ENCODE measurements at regions not wholly inside any gene's neighbourhood (a gene's known extent, or its start where the extent isn't known, plus 50 kb on each side); places are given as distances from the start of the nearest gene placed in this dataset.

DNA sequence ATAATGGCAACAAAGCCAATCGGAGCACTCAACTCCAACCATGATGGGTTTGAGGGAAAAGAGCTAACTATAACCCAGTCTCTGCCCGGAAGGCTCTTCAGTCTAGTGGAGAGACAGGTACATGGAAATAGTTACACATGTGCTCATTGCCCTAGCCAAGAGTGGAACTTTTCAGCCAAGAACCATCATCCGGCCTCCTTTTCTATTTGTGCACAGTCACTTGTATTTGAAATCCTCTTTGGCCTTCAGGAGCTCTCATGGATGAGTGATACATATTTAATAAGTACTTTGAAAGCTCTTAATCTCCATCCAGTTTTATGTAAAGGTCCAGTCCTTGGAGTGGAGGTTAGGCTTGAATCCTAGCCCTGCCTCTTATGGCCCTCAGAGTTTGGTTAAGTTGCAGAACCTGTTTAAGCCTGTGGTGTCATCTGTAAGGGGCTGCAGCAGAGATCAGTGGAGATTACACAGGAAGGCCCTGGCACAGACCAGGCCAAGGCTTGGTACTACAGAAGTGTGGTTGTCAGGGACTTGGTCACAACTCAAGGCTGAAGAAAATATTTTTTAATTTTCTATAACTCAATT, 72.3 kb upstream of the SMLR1 start:
- TF ChIP-seq ZNF274 (IDR thresholded peaks at IDR 0.05; ENCODE audit: low read depth, low read length), result no peak
- H3K4me3 ChIP-seq (ENCODE audit: low read length), result no peak overlapping the region

DNA sequence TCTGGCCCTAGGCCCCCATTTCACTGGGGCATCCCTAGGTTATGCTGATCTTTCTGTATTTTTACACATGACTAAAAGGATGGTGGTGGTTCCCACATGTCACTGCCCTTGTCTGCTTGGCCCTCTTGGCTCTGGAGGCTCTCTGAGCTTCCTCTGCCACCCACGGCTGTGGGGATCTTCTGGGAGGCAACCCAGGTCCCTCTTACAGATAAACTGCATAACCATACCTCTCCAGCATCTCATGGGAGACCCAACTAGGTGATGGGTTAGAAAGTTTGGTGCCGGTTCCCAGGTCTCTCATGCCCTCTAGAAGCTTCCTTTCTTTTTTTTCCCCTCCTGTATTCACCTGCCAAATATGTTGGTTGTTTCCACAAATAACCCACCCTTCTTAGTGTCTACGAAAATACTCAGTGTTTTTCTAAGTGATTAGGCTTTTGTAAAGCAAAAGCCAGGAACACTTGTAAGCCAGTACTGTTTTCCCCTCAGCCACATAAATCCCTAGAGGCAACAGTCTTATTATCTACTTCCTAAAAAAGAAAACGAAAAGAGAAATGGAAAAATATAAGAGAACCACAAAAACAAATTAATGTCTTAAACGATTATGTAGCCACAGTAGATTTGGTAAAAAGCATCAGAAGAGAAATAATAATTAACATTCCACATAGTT, 71.7 kb upstream of the SMLR1 start:
- no peak for TF ChIP-seq ZNF274 (IDR thresholded peaks at IDR 0.05; ENCODE audit: low read depth, low read length)
- H3K4me3 ChIP-seq (ENCODE audit: low read length), result no peak overlapping the region

DNA sequence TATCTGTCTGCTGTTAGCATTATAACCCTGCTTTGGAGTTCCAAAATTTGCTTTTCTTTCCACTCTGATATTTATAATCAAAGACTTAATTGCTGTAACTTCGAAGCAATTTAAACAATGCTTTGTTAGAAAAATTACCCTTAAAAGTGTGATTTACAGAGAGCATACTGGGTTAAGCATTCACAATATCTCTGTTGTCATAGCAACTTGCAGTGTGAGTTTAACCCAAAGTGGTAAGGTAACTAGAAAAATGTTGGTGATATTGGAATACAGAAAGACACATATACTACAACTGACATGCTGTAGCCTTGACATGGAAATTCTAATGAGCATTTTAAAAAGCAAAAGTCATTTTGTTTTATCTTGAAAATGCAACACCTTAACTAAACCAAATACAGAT, 70.4 kb upstream of the SMLR1 start:
- TF ChIP-seq ZNF274 (IDR thresholded peaks at IDR 0.05; ENCODE audit: low read depth, low read length), result no peak
- H3K4me3 ChIP-seq (ENCODE audit: low read length), result no peak overlapping the region

DNA sequence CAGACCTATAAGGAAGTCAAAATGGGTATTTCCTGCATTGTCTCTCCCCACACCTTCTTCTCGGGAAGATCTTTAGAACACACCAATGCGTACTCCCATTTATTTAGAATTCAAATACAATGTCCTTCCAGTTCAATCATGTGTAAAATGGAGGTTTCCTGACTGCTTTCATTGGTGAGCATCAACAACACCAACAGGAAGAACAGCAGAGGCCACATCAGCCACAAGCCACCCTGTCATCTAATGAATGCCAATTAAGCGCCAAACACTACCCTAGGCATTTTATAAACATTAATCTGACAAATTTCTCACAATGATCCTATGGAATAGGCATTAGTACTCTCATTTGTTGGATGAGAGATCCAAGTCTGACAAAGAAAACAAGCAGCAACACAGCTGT, 68.4 kb upstream of the SMLR1 start:
- no peak for TF ChIP-seq ZNF274 (IDR thresholded peaks at IDR 0.05; ENCODE audit: low read depth, low read length)

GRCh38 chr6:130760006-130760405, 67.2 kb upstream of the SMLR1 start:
- TF ChIP-seq ZNF274 (IDR thresholded peaks at IDR 0.05; ENCODE audit: low read depth, low read length), result no peak
- no peak overlapping the region for H3K4me3 ChIP-seq (ENCODE audit: low read length)

More for the DNA sequence above, 68.4 kb upstream of the SMLR1 start:
- H3K4me3 ChIP-seq (ENCODE audit: low read length), result no peak overlapping the region

DNA sequence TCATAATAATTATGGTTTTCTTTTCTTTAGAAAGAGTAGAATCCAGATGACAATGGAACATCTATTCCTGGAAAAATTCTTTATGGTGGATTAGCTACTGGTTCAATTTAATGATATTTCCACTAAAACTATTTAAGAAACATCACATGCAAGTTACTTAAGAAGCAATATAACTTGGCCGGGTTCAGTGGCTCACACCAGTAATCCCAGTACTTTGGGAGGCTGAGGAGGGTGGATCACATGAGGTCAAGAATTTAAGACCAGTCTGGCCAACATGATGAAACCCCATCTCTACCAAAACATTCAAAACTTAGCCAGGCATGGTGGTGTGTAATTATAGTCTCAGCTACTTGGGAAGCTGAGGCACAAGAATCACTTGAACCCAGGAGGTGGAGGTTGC, 65.9 kb upstream of the SMLR1 start:
- H3K4me3 ChIP-seq (ENCODE audit: low read length), result no peak overlapping the region
- no peak for TF ChIP-seq ZNF274 (IDR thresholded peaks at IDR 0.05; ENCODE audit: low read depth, low read length)

- no peak overlapping the region for H3K4me3 ChIP-seq (ENCODE audit: low read length)
- TF ChIP-seq ZNF274 (IDR thresholded peaks at IDR 0.05; ENCODE audit: low read depth, low read length), result no peak
These were observed 62.0 kb upstream of the SMLR1 start for GRCh38 chr6:130765181-130765727.

DNA sequence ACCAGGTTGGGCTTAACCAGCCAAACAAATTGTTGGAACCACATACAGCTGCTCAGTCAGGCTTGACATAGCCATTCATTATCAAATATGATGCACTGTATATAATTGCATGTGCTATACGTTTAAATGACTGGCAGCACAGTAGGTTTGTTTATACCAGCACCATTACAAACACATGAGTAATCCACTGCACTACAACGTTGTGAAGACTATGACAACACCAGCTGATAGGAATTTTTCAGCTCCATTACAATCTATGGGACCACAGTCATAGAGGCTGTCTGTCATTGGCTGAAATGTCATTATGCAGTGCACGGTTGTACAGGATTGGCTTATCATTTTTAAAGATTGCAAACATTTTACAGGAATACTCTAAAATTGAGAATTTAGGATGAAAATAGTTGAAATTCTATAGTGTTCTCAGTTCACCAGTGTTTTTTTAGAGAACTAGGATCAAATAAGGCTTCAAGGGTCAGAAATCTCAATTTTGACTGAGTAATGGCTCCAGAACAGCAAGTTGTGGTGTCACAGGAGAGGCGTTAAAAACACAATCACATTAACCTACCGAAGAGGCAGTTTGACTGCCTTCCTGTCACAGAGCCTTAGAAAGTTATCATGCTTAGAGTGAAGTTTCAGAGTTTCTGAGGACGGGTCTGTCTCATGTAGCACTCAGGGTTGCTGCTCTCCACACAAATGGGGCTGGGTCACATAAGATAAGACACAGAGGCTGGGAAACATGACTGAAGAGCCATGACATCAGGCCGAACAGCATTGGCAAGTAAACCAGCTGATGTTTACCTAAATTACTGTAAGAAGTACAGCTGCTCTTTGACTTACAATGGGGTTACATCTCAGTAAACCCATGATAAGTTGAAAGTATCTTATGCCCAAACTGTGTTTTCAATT, 60.7 kb upstream of the SMLR1 start:
- no peak overlapping the region for H3K4me3 ChIP-seq (ENCODE audit: low read length)
- TF ChIP-seq ZNF274 (IDR thresholded peaks at IDR 0.05; ENCODE audit: low read depth, low read length), result no peak

- TF ChIP-seq ZNF274 (IDR thresholded peaks at IDR 0.05; ENCODE audit: low read depth, low read length), result no peak
- no peak overlapping the region for H3K4me3 ChIP-seq (ENCODE audit: low read length)
These were observed 57.3 kb upstream of the SMLR1 start for GRCh38 chr6:130769861-130770260.

- TF ChIP-seq ZNF274 (IDR thresholded peaks at IDR 0.05; ENCODE audit: low read depth, low read length), result no peak
- H3K4me3 ChIP-seq (ENCODE audit: low read length), result no peak overlapping the region
These were observed 55.5 kb upstream of the SMLR1 start for GRCh38 chr6:130771741-130772140.

- TF ChIP-seq ZNF274 (IDR thresholded peaks at IDR 0.05; ENCODE audit: low read depth, low read length), result no peak
These were observed 53.3 kb upstream of the SMLR1 start for GRCh38 chr6:130773860-130774259.

DNA sequence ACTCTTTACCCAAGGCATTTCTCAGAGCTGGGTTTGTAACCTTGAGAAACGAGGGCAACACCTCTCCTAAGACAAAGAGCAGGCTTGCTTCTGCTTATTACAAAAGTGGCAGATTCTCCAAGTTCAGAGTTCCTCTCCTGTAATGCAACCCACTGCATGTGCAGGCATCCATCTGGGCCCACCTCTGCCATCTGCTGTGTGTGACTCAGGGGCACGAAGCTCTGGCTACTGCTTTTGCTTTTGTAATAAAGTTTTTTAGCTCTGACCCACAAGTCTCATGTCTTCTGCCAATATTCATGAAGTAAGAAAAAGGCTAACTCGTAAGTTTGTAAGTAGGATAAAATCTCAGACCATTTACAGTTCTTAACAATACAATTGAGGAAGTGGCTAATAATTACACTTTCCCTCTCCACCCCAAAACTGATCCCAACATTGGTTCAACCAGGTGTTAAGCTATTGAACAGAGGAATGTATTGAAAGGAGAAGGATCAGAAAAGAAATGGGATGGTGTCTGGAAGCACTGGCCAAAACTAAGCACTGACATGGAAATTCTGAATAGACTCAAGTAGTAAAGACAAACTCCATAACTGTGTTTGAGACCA, 51.7 kb upstream of the SMLR1 start:
- TF ChIP-seq ZNF274 (IDR thresholded peaks at IDR 0.05; ENCODE audit: low read depth, low read length), result no peak
- H3K4me3 ChIP-seq (ENCODE audit: low read length), result no peak overlapping the region

More at GRCh38 chr6:130773860-130774259, 53.3 kb upstream of the SMLR1 start:
- no peak overlapping the region for H3K4me3 ChIP-seq (ENCODE audit: low read length)

DNA sequence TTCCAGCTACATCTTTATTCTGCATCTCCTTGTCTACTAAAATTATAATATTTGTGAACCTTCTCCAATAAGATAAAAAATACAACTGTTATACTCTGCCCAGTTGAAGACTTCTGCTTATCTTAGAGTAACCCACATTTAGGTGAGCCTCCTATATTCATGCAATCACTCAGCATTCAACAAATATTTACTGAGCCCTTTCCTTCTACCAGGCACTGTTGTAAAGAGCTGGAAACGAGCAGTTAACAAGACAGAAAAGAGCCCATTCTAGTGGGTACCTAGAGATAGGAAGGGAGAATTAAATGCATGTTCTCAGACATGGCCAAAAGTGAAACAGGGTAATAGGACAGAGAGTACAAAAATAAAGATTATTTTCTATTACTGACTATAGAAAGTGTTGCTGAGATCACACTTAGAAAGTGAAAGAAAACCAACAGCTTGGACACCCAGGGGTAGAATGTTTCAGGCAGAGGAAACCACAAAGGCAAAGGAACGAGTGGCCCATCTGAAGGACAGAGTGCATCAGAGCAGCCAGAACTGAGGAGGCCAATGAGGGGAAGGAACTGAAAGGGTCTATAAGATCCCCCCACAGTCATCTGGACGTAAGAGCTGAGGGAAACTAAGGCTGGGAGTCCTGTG, 50.8 kb upstream of the SMLR1 start:
- no peak overlapping the region; the same call in 1 of the 2 replicates for H3K4me3 ChIP-seq (ENCODE audit: low read length)
- no peak for TF ChIP-seq ZNF274 (IDR thresholded peaks at IDR 0.05; ENCODE audit: low read depth, low read length)

All from GM08714 (cell line).